Suprapubic skin (tissue), 4 donors: ENCODE measurements at regions not wholly inside any gene's neighbourhood (a gene's known extent, or its start where the extent isn't known, plus 50 kb on each side); places are given as distances from the start of the nearest gene placed in this dataset.

Experiments used
- POLR2A ChIP-seq, 2 donors: fragments of 450-650 bp; IDR thresholded peaks; one replicate each; pipeline ENCODE4 v1.6.1; 2017; ENCODE audit warnings: antibody characterized with exemption in 2 of 2, mild to moderate bottlenecking in 2 of 2, moderate library complexity in 2 of 2
- POLR2AphosphoS5 ChIP-seq, 3 donors: sonication (generic); formaldehyde crosslinking; IDR thresholded peaks; one replicate each; pipeline ENCODE4 v1.6.1; 2017; ENCODE audit warnings: antibody characterized with exemption in 3 of 3
- TF ChIP-seq, protein P1 (sequence below), 2 donors: fragments of 200-600 bp in 1 of 2; fragments of 450-650 bp in 1 of 2; sonication (generic) in 1 of 2; IDR thresholded peaks; one replicate each; pipeline ENCODE4 v1.5.1; 2016 to 2019; ENCODE audit warnings: antibody characterized with exemption in 2 of 2, mild to moderate bottlenecking in 1 of 2, moderate library complexity in 1 of 2

DNA sequence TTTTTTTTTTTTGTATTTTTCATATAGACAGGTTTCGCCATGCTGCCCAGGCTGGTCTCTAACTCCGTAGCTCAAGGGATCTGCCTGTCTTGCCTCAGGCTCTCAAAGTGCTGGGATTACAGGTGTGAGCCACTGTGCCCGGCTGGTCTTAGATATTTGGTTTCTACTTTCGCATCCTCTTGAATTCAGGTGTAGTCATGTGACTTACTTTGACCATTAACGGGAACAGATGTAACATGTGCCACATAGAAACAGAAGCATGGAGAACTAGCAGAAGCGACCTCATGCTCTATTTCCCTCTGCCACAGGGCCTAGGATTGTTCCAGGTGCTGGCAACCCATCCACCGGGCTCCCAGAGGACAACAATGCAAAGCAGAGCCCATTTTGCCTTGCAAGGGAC, 166.6 kb downstream of the CYLD start:
- TF ChIP-seq, protein P1, sequence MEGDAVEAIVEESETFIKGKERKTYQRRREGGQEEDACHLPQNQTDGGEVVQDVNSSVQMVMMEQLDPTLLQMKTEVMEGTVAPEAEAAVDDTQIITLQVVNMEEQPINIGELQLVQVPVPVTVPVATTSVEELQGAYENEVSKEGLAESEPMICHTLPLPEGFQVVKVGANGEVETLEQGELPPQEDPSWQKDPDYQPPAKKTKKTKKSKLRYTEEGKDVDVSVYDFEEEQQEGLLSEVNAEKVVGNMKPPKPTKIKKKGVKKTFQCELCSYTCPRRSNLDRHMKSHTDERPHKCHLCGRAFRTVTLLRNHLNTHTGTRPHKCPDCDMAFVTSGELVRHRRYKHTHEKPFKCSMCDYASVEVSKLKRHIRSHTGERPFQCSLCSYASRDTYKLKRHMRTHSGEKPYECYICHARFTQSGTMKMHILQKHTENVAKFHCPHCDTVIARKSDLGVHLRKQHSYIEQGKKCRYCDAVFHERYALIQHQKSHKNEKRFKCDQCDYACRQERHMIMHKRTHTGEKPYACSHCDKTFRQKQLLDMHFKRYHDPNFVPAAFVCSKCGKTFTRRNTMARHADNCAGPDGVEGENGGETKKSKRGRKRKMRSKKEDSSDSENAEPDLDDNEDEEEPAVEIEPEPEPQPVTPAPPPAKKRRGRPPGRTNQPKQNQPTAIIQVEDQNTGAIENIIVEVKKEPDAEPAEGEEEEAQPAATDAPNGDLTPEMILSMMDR (IDR thresholded peaks at IDR 0.05): no peak
- no peak for TF ChIP-seq POLR2AphosphoS5 (IDR thresholded peaks at IDR 0.05)
- no peak for TF ChIP-seq POLR2A (IDR thresholded peaks at IDR 0.05)
